ENCODE measurements at regions not wholly inside any gene's neighbourhood (a gene's known extent, or its start where the extent isn't known, plus 50 kb on each side); places are given as distances from the start of the nearest gene placed in this dataset.
A peak's percentile ranks its signal among the peaks of the same experiment; 100 is the strongest.
"Not testable (repeated sequence)": the region's sequence is repeated elsewhere in the genome, so short reads cannot be mapped to it uniquely, and the experiment has no call there.

GRCh38 chr6:140794544-140794943 lies 1338.2 kb upstream of the GJE1 start:
- in situ Hi-C loops (cut with HindIII; ENCODE audit: low pct_ligation_motif_present, low pct_unique_long_range_greater_than_20kb, low sequenced_read_pairs), result no loop called here
- no peak for DNase-seq

DNA sequence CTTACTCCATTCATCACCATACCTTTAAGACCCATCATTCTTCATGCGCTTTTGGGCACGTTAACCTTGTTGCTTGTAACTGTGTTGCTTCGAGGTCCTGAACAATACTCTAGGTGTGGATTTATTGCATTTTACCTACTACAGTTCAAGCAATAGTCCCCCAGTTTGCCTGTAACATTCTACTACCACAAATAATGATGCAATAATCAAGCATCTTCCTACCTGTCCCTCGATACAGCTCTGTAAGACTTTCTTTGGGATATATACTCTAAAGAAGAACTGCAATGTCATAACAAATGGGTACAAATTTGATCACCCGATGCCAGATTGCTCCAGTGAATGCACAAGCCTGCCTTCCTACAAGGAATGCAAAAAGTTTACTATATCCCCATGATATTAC lies 1342.6 kb upstream of the GJE1 start:
- in situ Hi-C loops (cut with HindIII; ENCODE audit: low pct_ligation_motif_present, low pct_unique_long_range_greater_than_20kb, low sequenced_read_pairs), result no loop called here
- no peak for DNase-seq

- no peak for DNase-seq
- in situ Hi-C loops (cut with HindIII; ENCODE audit: low pct_ligation_motif_present, low pct_unique_long_range_greater_than_20kb, low sequenced_read_pairs), result no loop called here
Measured at GRCh38 chr6:140789466-140789865, 1343.3 kb upstream of the GJE1 start.

GRCh38 chr6:140785926-140786325 lies 1346.8 kb upstream of the GJE1 start:
- no peak for DNase-seq
- in situ Hi-C loops (cut with HindIII; ENCODE audit: low pct_ligation_motif_present, low pct_unique_long_range_greater_than_20kb, low sequenced_read_pairs), result no loop called here

DNA sequence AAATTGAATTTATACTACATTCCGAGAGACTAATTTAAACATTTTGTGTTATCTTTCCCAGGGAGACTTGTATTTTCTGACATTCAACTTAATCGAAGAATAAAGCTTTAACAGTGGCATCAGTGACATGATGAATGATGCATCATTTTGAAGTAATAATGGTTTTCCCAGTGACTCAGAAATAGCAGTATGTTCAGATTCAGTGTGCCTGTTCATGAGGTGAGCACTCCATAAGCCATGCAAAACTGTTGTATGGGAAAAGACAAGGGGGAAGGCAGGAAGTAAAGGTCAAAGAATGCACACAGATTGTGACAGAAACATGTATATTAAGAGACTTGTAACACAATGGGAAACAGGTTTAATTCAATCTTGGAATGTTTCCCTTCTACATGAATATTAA lies 1348.2 kb upstream of the GJE1 start:
- in situ Hi-C loops (cut with HindIII; ENCODE audit: low pct_ligation_motif_present, low pct_unique_long_range_greater_than_20kb, low sequenced_read_pairs), result no loop called here
- DNase-seq, result no peak

DNA sequence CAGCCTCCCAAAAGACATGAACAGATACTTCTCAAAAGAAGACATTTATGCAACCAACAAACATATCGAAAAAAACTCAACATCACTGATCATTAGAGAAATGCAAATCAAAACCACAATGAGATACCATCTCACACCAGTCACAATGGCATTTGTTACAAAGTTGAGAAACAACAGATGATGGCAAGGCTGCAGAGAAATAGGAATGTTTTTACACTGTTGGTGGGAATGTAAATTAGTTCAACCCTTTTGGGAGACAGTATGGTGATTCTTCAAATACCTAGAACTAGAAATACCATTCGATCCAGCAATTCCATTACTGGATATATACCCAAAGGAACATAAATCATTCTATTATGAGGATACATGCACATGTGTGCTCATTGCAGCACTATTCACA lies 1349.2 kb upstream of the GJE1 start:
- in situ Hi-C loops (cut with HindIII; ENCODE audit: low pct_ligation_motif_present, low pct_unique_long_range_greater_than_20kb, low sequenced_read_pairs); DNase-seq: not testable (repeated sequence)

DNA sequence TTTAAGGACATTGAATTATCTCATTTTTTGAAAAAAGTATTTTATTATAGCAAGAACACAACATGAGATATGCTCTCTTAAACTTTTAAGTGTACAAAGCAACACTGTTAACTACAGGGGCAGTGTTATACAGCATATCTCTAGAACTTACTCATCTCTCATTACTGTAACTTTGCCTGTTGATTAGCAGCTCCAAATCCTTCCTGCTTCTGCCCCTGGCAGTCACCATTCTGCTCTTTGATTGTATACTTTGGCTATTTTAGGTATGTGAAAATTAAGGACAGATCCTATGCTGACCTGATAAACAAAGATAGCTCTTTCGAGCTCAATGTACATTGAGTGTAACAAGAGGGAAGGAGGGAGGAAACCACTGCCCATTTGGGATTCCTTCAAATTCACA lies 1349.8 kb upstream of the GJE1 start:
- in situ Hi-C loops (cut with HindIII; ENCODE audit: low pct_ligation_motif_present, low pct_unique_long_range_greater_than_20kb, low sequenced_read_pairs), result no loop called here
- DNase-seq, result no peak

DNA sequence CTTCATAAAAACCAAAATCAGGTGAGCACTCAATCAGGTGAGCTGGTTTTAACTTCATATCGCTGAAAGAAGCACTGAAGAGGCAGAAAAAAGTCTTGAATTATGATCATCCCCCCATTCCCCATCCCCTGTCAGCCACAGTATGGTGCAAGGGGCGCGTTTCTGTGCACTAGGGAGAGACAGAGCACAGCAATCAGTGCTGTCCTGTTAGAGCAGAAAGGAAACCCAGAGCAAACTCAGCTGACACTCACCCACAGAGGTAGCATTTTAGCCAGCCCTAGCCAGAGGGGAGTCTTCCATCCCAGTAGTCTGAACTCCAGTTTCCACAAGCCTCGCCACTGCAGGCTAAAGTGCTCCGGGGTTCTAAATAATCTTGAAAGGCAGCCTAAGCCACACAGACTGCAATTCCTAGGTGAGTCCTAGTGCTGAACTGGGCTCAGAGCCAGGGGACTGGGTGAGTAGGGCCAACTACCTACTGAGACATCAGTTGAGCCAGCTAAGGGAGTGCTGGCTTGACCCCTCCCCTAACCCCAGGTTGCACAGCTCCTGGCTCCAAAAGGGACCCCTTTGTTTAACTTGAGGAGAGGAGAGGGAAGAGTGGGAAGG lies 1352.6 kb upstream of the GJE1 start:
- DNase-seq, result no peak
- in situ Hi-C loops (cut with HindIII; ENCODE audit: low pct_ligation_motif_present, low pct_unique_long_range_greater_than_20kb, low sequenced_read_pairs), result no loop called here

GRCh38 chr6:140779341-140779740 lies 1353.4 kb upstream of the GJE1 start:
- no peak for DNase-seq
- in situ Hi-C loops (cut with HindIII; ENCODE audit: low pct_ligation_motif_present, low pct_unique_long_range_greater_than_20kb, low sequenced_read_pairs), result no loop called here

- in situ Hi-C loops (cut with HindIII; ENCODE audit: low pct_ligation_motif_present, low pct_unique_long_range_greater_than_20kb, low sequenced_read_pairs), result no loop called here
- DNase-seq, result no peak
Measured at GRCh38 chr6:140777780-140778179, 1354.9 kb upstream of the GJE1 start.

- in situ Hi-C loops (cut with HindIII; ENCODE audit: low pct_ligation_motif_present, low pct_unique_long_range_greater_than_20kb, low sequenced_read_pairs), result no loop called here
Measured at GRCh38 chr6:140775061-140775460, 1357.7 kb upstream of the GJE1 start.

GRCh38 chr6:140774080-140774505 lies 1358.6 kb upstream of the GJE1 start:
- in situ Hi-C loops (cut with HindIII; ENCODE audit: low pct_ligation_motif_present, low pct_unique_long_range_greater_than_20kb, low sequenced_read_pairs), result no loop called here
- DNase-seq, result peak; percentile 53

More at GRCh38 chr6:140775061-140775460, 1357.7 kb upstream of the GJE1 start:
- no peak for DNase-seq

DNA sequence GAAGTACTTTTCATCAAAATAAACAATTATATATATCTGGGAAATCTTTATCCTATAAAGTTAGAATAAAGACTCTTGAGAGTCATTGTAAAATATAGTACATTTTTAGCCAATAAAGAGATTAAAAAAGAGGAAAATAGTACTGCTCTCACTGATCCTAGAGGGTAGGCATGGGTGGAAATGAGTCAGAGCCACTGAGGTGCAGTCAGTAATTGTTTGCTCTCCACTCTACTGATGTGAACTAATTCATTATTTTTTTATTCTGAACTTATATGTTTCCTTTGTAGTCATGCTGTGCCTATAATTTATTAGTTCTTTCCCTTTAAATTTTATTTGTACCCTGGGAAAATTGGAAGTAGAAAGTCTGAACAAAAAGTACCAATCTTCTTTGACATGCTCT lies 1359.4 kb upstream of the GJE1 start:
- in situ Hi-C loops (cut with HindIII; ENCODE audit: low pct_ligation_motif_present, low pct_unique_long_range_greater_than_20kb, low sequenced_read_pairs), result no loop called here
- no peak for DNase-seq

- no peak for DNase-seq
- in situ Hi-C loops (cut with HindIII; ENCODE audit: low pct_ligation_motif_present, low pct_unique_long_range_greater_than_20kb, low sequenced_read_pairs), result no loop called here
Measured at GRCh38 chr6:140772576-140772975, 1360.1 kb upstream of the GJE1 start.

- no peak for DNase-seq
- in situ Hi-C loops (cut with HindIII; ENCODE audit: low pct_ligation_motif_present, low pct_unique_long_range_greater_than_20kb, low sequenced_read_pairs), result no loop called here
Measured at GRCh38 chr6:140768133-140768532, 1364.6 kb upstream of the GJE1 start.

DNA sequence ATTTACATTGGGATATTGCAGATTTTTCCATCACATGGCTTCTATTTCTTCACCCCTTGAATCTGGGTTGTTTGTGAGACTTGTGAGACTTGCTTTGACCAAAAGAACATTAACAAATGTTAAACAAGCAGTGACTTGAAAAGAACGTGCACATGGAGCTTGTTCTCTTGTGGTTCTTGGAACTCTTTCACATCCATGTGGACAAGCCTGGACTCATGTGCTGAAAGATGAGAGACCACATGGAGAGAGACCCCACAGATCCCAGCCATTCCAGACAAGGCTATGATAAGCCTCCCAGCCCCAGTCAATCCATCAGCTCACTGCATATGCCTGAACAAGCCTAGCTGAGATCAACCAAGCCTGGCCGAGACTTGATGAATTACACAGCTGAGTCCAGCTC lies 1365.7 kb upstream of the GJE1 start:
- in situ Hi-C loops (cut with HindIII; ENCODE audit: low pct_ligation_motif_present, low pct_unique_long_range_greater_than_20kb, low sequenced_read_pairs), result no loop called here
- DNase-seq, result no peak

DNA sequence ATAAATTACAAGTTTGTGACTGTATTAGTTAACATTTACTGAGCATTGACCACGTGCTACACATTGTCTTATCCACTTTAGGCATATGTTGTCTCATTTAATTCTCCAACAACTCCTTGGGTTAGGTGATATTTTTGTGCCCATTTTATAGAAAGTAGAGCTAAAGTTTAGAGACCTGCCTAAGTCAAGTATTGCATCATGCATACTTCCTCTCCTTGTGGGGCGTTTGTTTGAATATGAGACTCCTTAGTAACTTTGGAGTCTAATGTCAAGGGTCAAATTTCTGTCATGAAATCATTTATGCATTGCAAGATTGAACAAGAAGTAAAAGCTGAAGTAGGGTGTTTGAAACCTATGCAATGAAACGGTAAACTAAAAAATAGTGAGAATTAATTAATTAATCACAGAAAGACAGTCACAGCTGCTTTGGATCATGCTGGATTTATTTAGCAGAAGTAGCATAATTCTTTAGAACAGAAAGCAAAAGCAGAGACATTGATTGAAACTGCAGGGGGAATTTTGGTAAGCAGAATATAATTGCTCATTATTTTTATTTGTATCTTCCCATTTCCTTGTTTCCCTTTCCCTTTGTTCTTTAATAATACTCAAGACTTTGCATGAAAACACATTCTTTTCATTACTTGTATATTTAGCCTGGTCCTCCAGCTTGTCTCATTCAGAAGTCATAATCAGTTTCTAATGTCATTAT lies 1374.4 kb upstream of the GJE1 start:
- no peak for DNase-seq
- in situ Hi-C loops (cut with HindIII; ENCODE audit: low pct_ligation_motif_present, low pct_unique_long_range_greater_than_20kb, low sequenced_read_pairs), result no loop called here

GRCh38 chr6:140752234-140752633 lies 1377.8 kb upstream of the CITED2 start:
- in situ Hi-C loops (cut with HindIII; ENCODE audit: low pct_ligation_motif_present, low pct_unique_long_range_greater_than_20kb, low sequenced_read_pairs), result no loop called here
- DNase-seq, result no peak

GRCh38 chr6:140747114-140747513 lies 1372.7 kb upstream of the CITED2 start:
- in situ Hi-C loops (cut with HindIII; ENCODE audit: low pct_ligation_motif_present, low pct_unique_long_range_greater_than_20kb, low sequenced_read_pairs), result no loop called here
- DNase-seq, result no peak

DNA sequence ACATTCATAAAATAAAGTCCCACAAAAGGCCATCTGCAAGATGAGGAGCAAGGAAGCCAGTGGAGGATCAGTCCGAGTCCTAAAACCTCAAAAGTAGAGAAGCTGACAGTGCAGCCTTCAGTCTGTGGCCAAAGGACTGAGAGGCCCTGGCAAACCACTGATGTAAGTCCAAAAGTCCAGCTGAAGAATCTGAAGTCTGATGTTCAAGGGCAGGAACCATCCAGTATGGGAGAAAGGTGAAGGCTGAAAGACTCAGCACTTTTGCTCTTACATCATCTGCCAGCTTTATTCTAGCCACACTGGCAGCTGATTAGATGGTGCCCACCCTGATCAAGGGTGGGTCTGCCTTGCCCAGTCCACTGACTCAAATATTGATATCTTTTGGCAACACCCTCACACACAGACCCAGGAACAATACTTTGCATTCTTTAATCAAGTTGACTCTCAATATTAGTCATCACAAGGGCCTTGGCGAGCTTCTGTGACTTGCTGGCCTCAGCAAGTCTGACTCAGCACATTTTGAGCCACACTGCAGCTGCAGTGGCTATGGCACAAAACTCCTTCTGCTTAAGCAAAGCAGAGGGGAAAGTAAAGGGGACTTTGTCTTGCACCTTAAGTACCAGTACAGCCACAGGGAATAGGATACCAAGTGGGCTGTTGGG lies 1370.3 kb upstream of the CITED2 start:
- in situ Hi-C loops (cut with HindIII; ENCODE audit: low pct_ligation_motif_present, low pct_unique_long_range_greater_than_20kb, low sequenced_read_pairs), result no loop called here
- no peak for DNase-seq

All from ACHN (cell line).